ENCODE measurements at regions not wholly inside any gene's neighbourhood (a gene's known extent, or its start where the extent isn't known, plus 50 kb on each side); places are given as distances from the start of the nearest gene placed in this dataset.

DNA sequence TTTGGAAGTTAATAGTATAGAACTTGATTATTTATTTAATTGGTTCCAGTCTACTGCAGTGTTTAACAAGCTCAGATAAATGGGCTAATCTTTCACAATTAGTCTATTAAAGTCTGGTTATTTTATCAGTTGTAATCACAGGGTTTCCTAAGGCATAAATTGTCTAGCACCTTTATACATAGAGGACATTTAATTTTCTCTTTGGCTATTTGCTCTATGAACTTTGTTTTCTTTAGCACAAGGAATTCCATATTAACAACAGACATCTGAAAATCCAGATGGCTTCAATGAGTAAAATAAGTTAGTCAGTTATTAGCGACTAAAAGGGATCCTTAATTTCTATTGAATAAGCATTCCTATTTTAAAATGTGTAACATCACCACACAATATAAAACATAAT lies 1350.8 kb upstream of the SLC10A2 start:
- Histone ChIP-seq H3K9me3 (no peaks in the 10 kb centered on the region), H3K27me3 (replicated peaks in 1 of 2; ENCODE audit: control insufficient read depth in 2 of 2, extremely low read depth in 1 of 2, insufficient read depth in 2 of 2, low read length in 1 of 2) (no peaks in the 10 kb centered on the region), H3K36me3 (ENCODE audit: control insufficient read depth in 2 of 2, extremely low read depth in 1 of 2, insufficient read depth in 1 of 2, low read length in 1 of 2) (no peaks in the 10 kb centered on the region), H3K4me1 (ENCODE audit: control insufficient read depth in 1 of 2, extremely low read depth in 1 of 2, insufficient read depth in 2 of 2, low read length in 2 of 2) (no peaks in the 10 kb centered on the region), H3K27ac (ENCODE audit: low read length) (no peak overlapping the region), H3K4me3 (ENCODE audit: control insufficient read depth in 1 of 2, extremely low read depth in 1 of 2, low read length in 1 of 2) (no peak overlapping the region)
- DNase-seq: no peak
- H3K27ac Mint-ChIP-seq: no peak overlapping the region
- H3K9me3 Mint-ChIP-seq: peaks cover 0 to 4% (median 0%) of the 10 kb centered on the region in 3 donors
- no peak for ATAC-seq (replicated peaks in 1 of 4)
- H3K36me3 Mint-ChIP-seq: no peaks in the 10 kb centered on the region
- H3K4me3 Mint-ChIP-seq: no peak overlapping the region
- ChIA-PET CTCF (no interaction called here), POLR2A (no interaction called here)
- H3K27me3 Mint-ChIP-seq: no peaks in the 10 kb centered on the region
- no peaks in the 10 kb centered on the region for H3K4me1 Mint-ChIP-seq
- no CpG with 5 or more reads among the region's 1 CpG for WGBS (ENCODE audit: insufficient coverage)

DNA sequence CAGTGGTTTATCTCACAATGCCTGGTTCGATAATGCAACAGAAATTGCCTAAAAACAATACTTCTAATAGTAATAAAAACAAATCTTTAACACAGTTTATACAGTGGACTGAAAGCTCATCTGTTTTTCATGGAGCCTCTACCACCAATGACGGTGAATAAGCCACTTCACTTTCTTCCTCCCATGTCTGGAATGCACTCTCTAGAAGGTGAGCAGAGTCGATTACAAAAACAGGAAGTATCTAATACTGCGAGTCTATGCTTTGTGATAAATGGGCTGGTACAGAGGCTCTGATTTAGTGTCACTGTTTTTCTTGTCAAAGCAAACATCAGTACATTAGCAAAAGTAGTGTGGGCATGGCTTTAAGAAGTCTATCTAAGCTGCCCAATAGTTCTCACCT lies 1348.6 kb upstream of the SLC10A2 start:
- Histone ChIP-seq H3K36me3 (ENCODE audit: control insufficient read depth in 2 of 2, extremely low read depth in 1 of 2, insufficient read depth in 1 of 2, low read length in 1 of 2) (no peaks in the 10 kb centered on the region), H3K4me3 (ENCODE audit: control insufficient read depth in 1 of 2, extremely low read depth in 1 of 2, low read length in 1 of 2) (no peak overlapping the region), H3K4me1 (ENCODE audit: control insufficient read depth in 1 of 2, extremely low read depth in 1 of 2, insufficient read depth in 2 of 2, low read length in 2 of 2) (no peaks in the 10 kb centered on the region), H3K27me3 (replicated peaks in 1 of 2; ENCODE audit: control insufficient read depth in 2 of 2, extremely low read depth in 1 of 2, insufficient read depth in 2 of 2, low read length in 1 of 2) (no peaks in the 10 kb centered on the region), H3K9me3 (no peaks in the 10 kb centered on the region), H3K27ac (ENCODE audit: low read length) (no peak overlapping the region)
- POLR2A ChIA-PET: no interaction called here
- H3K27me3 Mint-ChIP-seq: no peaks in the 10 kb centered on the region
- no peaks in the 10 kb centered on the region for H3K4me1 Mint-ChIP-seq
- no peak overlapping the region for H3K4me3 Mint-ChIP-seq
- H3K27ac Mint-ChIP-seq: no peak overlapping the region
- no CpG with 5 or more reads among the region's 4 CpGs for WGBS (ENCODE audit: insufficient coverage)
- no peak for ATAC-seq (replicated peaks in 1 of 4)
- no peaks in the 10 kb centered on the region for H3K36me3 Mint-ChIP-seq
- no peak for DNase-seq
- H3K9me3 Mint-ChIP-seq: peaks cover 0 to 4% (median 0%) of the 10 kb centered on the region in 3 donors
- CTCF ChIA-PET: no interaction called here

DNA sequence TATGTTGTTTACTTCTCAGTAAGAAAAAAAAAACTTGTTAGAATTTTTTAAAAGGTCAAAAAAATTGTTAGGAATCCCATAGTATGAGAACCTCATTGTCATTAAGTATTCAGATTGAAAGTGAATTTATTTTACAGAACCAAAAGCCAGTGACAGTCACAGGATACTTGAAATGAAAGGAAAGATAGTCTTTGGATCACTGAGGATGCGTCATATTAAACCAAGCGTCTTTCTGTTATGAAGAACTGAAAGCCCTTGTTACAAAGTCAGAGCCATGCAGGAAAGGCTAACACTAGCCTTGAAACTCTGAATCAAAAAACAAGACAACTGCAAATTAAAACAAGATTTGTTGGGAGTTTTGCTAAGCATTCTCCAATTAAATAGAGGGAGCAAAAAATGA lies 1348.0 kb upstream of the SLC10A2 start:
- H3K27ac Mint-ChIP-seq: no peak overlapping the region
- WGBS (ENCODE audit: insufficient coverage): 100% methylated on average over 1 of the region's 2 CpGs
- ChIA-PET POLR2A (no interaction called here), CTCF (no interaction called here)
- H3K4me1 ChIP-seq (ENCODE audit: control insufficient read depth in 1 of 2, extremely low read depth in 1 of 2, insufficient read depth in 2 of 2, low read length in 2 of 2): no peaks in the 10 kb centered on the region
- H3K27ac ChIP-seq (ENCODE audit: low read length): no peak overlapping the region
- no peak overlapping the region for H3K4me3 ChIP-seq (ENCODE audit: control insufficient read depth in 1 of 2, extremely low read depth in 1 of 2, low read length in 1 of 2)
- H3K27me3 Mint-ChIP-seq: no peaks in the 10 kb centered on the region
- H3K9me3 ChIP-seq: no peaks in the 10 kb centered on the region
- peaks cover 0 to 4% (median 0%) of the 10 kb centered on the region in 3 donors for H3K9me3 Mint-ChIP-seq
- H3K36me3 Mint-ChIP-seq: no peaks in the 10 kb centered on the region
- ATAC-seq (replicated peaks in 1 of 4) (no peak), DNase-seq (no peak)
- H3K27me3 ChIP-seq (replicated peaks in 1 of 2; ENCODE audit: control insufficient read depth in 2 of 2, extremely low read depth in 1 of 2, insufficient read depth in 2 of 2, low read length in 1 of 2): no peaks in the 10 kb centered on the region
- H3K4me1 Mint-ChIP-seq: no peaks in the 10 kb centered on the region
- no peak overlapping the region for H3K4me3 Mint-ChIP-seq
- no peaks in the 10 kb centered on the region for H3K36me3 ChIP-seq (ENCODE audit: control insufficient read depth in 2 of 2, extremely low read depth in 1 of 2, insufficient read depth in 1 of 2, low read length in 1 of 2)

DNA sequence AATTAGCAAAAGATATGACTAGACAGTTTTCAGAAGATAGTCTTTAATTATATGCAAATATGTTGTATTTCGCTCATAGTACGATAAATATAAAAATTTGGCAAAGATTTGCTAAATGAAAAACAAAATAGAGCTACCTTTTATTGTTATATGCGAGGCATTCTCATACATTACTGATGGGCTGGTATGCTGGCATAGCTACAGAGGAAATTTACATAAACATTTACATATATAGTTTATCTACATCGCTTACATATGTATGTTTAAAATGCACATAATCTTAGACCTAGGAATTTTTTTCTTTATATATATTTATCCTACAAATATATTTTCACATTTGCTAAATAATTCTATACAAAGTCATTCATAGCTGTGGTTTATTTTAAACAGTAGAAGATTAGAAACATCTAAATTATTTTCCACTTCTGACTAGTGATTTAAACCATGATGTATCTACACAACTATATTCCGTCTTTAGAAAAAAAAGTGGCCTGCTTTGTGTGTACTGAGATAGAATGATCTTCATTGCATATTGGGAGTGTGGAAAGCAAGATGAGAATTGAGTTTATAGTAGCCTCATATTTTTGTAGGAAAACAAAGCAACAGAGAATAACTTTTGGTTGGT lies 1345.0 kb upstream of the SLC10A2 start:
- H3K9me3 ChIP-seq: no peaks in the 10 kb centered on the region
- Mint-ChIP-seq H3K36me3 (no peaks in the 10 kb centered on the region), H3K9me3 (peaks cover 0 to 4% (median 0%) of the 10 kb centered on the region in 3 donors), H3K4me1 (no peaks in the 10 kb centered on the region), H3K27me3 (no peaks in the 10 kb centered on the region), H3K4me3 (no peak overlapping the region), H3K27ac (no peak overlapping the region)
- DNase-seq (no peak), ATAC-seq (replicated peaks in 1 of 4) (no peak)
- WGBS (ENCODE audit: insufficient coverage): no CpG with 5 or more reads among the region's 5 CpGs
- H3K27ac ChIP-seq (ENCODE audit: low read length): no peak overlapping the region
- ChIA-PET CTCF (no interaction called here), POLR2A (no interaction called here)
- no peaks in the 10 kb centered on the region for H3K36me3 ChIP-seq (ENCODE audit: control insufficient read depth in 2 of 2, extremely low read depth in 1 of 2, insufficient read depth in 1 of 2, low read length in 1 of 2)
- no peaks in the 10 kb centered on the region for H3K4me1 ChIP-seq (ENCODE audit: control insufficient read depth in 1 of 2, extremely low read depth in 1 of 2, insufficient read depth in 2 of 2, low read length in 2 of 2)
- H3K4me3 ChIP-seq (ENCODE audit: control insufficient read depth in 1 of 2, extremely low read depth in 1 of 2, low read length in 1 of 2): no peak overlapping the region
- no peaks in the 10 kb centered on the region for H3K27me3 ChIP-seq (replicated peaks in 1 of 2; ENCODE audit: control insufficient read depth in 2 of 2, extremely low read depth in 1 of 2, insufficient read depth in 2 of 2, low read length in 1 of 2)

DNA sequence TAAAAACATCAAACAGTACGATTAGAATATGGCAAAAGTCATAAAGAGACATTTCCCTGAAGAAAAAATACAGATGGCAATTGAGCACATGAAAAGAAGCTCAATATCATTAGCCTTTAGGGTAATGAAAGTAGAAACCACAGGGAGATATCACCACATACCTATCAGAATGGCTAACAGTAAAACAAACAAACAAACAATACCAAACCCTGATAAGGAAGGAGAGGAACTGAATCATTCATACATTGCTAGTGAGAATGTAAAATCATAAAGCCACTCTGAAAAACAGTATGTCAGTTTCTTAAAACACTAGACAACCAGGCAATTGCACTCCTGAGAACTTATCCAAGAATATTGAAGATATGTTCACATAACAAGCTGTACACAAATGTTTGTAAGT lies 1342.5 kb upstream of the SLC10A2 start:
- Mint-ChIP-seq H3K4me3 (no peak overlapping the region), H3K27me3 (no peaks in the 10 kb centered on the region), H3K36me3 (no peaks in the 10 kb centered on the region), H3K27ac (no peak overlapping the region), H3K9me3 (peaks cover 0 to 4% (median 3%) of the 10 kb centered on the region in 3 donors), H3K4me1 (no peaks in the 10 kb centered on the region)
- H3K36me3 ChIP-seq (ENCODE audit: control insufficient read depth in 2 of 2, extremely low read depth in 1 of 2, insufficient read depth in 1 of 2, low read length in 1 of 2): no peaks in the 10 kb centered on the region
- no peak for DNase-seq
- H3K27ac ChIP-seq (ENCODE audit: low read length): no peak overlapping the region
- no peaks in the 10 kb centered on the region for H3K9me3 ChIP-seq
- CTCF ChIA-PET: interaction anchor here in 1 of 2 donors (0.7 kb wide), 1 partner anchor 39 kb away, joined by 4 read pairs; no protein-coding TSS in a partner anchor
- no CpG with 5 or more reads among the region's 1 CpG for WGBS (ENCODE audit: insufficient coverage)
- no peaks in the 10 kb centered on the region for H3K27me3 ChIP-seq (replicated peaks in 1 of 2; ENCODE audit: control insufficient read depth in 2 of 2, extremely low read depth in 1 of 2, insufficient read depth in 2 of 2, low read length in 1 of 2)
- no peak for ATAC-seq (replicated peaks in 1 of 4)
- H3K4me1 ChIP-seq (ENCODE audit: control insufficient read depth in 1 of 2, extremely low read depth in 1 of 2, insufficient read depth in 2 of 2, low read length in 2 of 2): no peaks in the 10 kb centered on the region
- POLR2A ChIA-PET: interaction anchor here in 1 of 2 donors (0.6 kb wide), 1 partner anchor 9 kb away, joined by 10 read pairs; no protein-coding TSS in a partner anchor
- no peak overlapping the region for H3K4me3 ChIP-seq (ENCODE audit: control insufficient read depth in 1 of 2, extremely low read depth in 1 of 2, low read length in 1 of 2)

DNA sequence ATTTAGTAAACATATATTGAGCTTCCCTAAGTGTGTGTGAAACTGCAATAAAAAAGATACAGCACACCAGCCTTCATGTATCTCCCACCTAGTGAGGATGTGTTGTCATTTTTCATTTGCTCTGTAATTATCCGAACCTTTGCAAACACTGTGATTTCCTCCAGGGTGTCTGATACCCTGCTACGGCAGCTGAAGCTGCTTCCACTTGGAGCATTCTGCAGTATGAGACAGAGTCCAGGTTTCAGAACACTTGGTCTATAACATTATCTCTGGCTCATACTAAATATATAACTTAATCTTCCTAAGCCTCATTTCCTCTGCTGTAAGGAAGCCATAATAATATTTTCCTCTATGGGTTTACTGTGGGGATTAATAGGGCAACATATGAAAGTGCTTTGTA lies 1338.1 kb upstream of the SLC10A2 start:
- ATAC-seq (replicated peaks in 1 of 4) (no peak), DNase-seq (no peak)
- Histone ChIP-seq H3K9me3 (no peaks in the 10 kb centered on the region), H3K4me3 (ENCODE audit: control insufficient read depth in 1 of 2, extremely low read depth in 1 of 2, low read length in 1 of 2) (no peak overlapping the region), H3K27ac (ENCODE audit: low read length) (no peak overlapping the region), H3K36me3 (ENCODE audit: control insufficient read depth in 2 of 2, extremely low read depth in 1 of 2, insufficient read depth in 1 of 2, low read length in 1 of 2) (no peaks in the 10 kb centered on the region), H3K4me1 (ENCODE audit: control insufficient read depth in 1 of 2, extremely low read depth in 1 of 2, insufficient read depth in 2 of 2, low read length in 2 of 2) (no peaks in the 10 kb centered on the region), H3K27me3 (replicated peaks in 1 of 2; ENCODE audit: control insufficient read depth in 2 of 2, extremely low read depth in 1 of 2, insufficient read depth in 2 of 2, low read length in 1 of 2) (no peaks in the 10 kb centered on the region)
- ChIA-PET CTCF (no interaction called here), POLR2A (no interaction called here)
- Mint-ChIP-seq H3K27me3 (no peaks in the 10 kb centered on the region), H3K4me3 (no peak overlapping the region), H3K4me1 (no peaks in the 10 kb centered on the region), H3K9me3 (peaks cover 0 to 8% (median 4%) of the 10 kb centered on the region in 3 donors), H3K36me3 (no peaks in the 10 kb centered on the region), H3K27ac (no peak overlapping the region)
- WGBS (ENCODE audit: insufficient coverage): no CpG with 5 or more reads among the region's 2 CpGs

DNA sequence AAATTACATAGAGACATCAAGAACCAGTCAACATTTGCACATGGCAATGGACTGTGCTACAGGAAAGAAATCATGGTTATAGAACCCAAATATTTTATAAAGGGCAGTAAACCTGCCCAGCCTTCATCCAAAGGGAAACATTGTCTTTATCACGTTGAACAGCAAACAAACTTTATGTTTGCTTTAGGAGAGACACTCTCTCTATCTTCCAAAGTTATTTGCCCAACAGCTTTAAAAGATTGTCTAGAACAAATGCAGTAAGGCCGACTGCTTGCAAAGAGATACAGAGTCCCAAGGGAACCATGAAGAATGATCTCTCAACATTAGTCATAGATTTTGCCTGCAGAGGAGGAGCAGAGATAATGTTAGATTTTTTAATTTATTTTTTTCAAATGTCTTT lies 1323.5 kb upstream of the SLC10A2 start:
- Mint-ChIP-seq H3K27ac (no peak overlapping the region), H3K4me1 (no peaks in the 10 kb centered on the region), H3K4me3 (no peak overlapping the region), H3K27me3 (no peaks in the 10 kb centered on the region), H3K36me3 (no peaks in the 10 kb centered on the region), H3K9me3 (peaks cover 9 to 22% (median 13%) of the 10 kb centered on the region in 3 donors)
- Histone ChIP-seq H3K4me3 (ENCODE audit: control insufficient read depth in 1 of 2, extremely low read depth in 1 of 2, low read length in 1 of 2) (no peak overlapping the region), H3K9me3 (no peaks in the 10 kb centered on the region), H3K4me1 (ENCODE audit: control insufficient read depth in 1 of 2, extremely low read depth in 1 of 2, insufficient read depth in 2 of 2, low read length in 2 of 2) (no peaks in the 10 kb centered on the region), H3K27ac (ENCODE audit: low read length) (no peak overlapping the region), H3K27me3 (replicated peaks in 1 of 2; ENCODE audit: control insufficient read depth in 2 of 2, extremely low read depth in 1 of 2, insufficient read depth in 2 of 2, low read length in 1 of 2) (no peaks in the 10 kb centered on the region), H3K36me3 (ENCODE audit: control insufficient read depth in 2 of 2, extremely low read depth in 1 of 2, insufficient read depth in 1 of 2, low read length in 1 of 2) (no peaks in the 10 kb centered on the region)
- DNase-seq (no peak), ATAC-seq (replicated peaks in 1 of 4) (no peak)
- WGBS (ENCODE audit: insufficient coverage): 20% methylated on average over 1 of the region's 2 CpGs
- CTCF ChIA-PET: no interaction called here
- POLR2A ChIA-PET: no interaction called here
